Astrocyte of the cerebellum (primary cell): ENCODE measurements at regions not wholly inside any gene's neighbourhood (a gene's known extent, or its start where the extent isn't known, plus 50 kb on each side); places are given as distances from the start of the nearest gene placed in this dataset.

Experiments used
- DNase-seq: peaks from one replicate; pipeline ENCODE4 v3.0.0-alpha.2; 2011; ENCODE audit warnings: low read depth
- H3K4me3 ChIP-seq: 2 replicates; pipeline ENCODE4 v1.5.1; 2011; ENCODE audit warnings: mild to moderate bottlenecking, low read depth, low read length, moderate library complexity
- CTCF ChIP-seq: IDR thresholded peaks from 2 replicates; pipeline ENCODE4 v1.5.1; 2012; ENCODE audit warnings: low read length, low read depth, moderate library complexity, mild to moderate bottlenecking; ENCODE audit errors: missing control alignments
- in situ Hi-C: cut with HindIII; loops from 2 replicates; pipeline ENCODE4 v1.10.0; 2017; ENCODE audit warnings: low sequenced_read_pairs

GRCh38 chr13:61188057-61188456 is 227.6 kb downstream of the PCDH20 start:
- in situ Hi-C loops: no loop called here
- no peak for DNase-seq
- H3K4me3 ChIP-seq: no peak overlapping the region
- no peak for TF ChIP-seq CTCF

- no peak for DNase-seq
- no peak for TF ChIP-seq CTCF
- in situ Hi-C loops: no loop called here
- no peak overlapping the region for H3K4me3 ChIP-seq
Measured at GRCh38 chr13:61187471-61187870, 228.2 kb downstream of the PCDH20 start.

- in situ Hi-C loops: no loop called here
- TF ChIP-seq CTCF: no peak
- DNase-seq: no peak
- no peak overlapping the region for H3K4me3 ChIP-seq
Measured at GRCh38 chr13:61183670-61184069, 232.0 kb downstream of the PCDH20 start.

- in situ Hi-C loops: no loop called here
- H3K4me3 ChIP-seq: no peak overlapping the region
- DNase-seq: no peak
- TF ChIP-seq CTCF: no peak
Measured at GRCh38 chr13:61180234-61180633, 235.4 kb downstream of the PCDH20 start.

DNA sequence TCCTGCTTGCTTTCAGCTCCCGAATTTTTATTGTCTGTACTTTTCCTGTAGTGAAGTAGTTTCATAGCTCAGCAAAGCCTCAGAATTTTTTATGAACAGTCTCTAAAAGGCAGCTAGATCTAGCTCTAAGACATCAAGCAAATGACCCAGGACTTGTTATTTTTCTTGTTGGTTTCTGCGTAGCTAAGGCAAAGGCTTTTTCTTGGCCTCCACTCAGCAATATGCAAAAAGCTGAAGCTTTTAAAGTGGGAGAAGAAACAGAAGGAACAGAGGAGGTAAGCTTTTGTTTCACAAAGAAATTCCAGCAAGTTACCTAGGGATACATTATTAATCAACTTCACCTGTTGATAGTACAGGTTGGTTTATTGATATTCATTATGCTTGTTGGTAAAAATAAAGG is 235.9 kb downstream of the PCDH20 start:
- TF ChIP-seq CTCF: no peak
- DNase-seq: no peak
- H3K4me3 ChIP-seq: no peak overlapping the region
- in situ Hi-C loops: no loop called here

GRCh38 chr13:61170856-61171255 is 244.8 kb downstream of the PCDH20 start:
- no peak for TF ChIP-seq CTCF
- no peak overlapping the region for H3K4me3 ChIP-seq
- DNase-seq: no peak
- in situ Hi-C loops: no loop called here

DNA sequence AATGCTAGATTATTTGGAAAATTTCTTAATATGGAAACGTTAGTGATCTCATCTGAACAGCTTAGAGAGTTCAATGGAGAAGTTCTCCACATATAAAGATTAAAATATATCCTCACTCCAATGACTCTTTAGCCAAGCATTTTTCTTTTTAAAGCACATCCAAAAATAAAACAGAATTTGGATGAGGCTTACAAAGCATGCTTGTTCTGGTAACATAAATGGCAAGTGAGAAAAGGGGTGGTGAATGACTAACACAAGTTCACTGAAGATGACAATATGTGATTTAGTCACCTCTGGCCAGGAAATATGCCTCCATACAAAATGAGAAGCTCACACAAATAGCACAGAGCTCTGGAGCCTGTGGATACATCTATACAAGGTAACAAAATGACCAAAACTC is 253.0 kb downstream of the PCDH20 start:
- peak; percentile 3 for DNase-seq
- TF ChIP-seq CTCF: no peak
- in situ Hi-C loops: no loop called here
- H3K4me3 ChIP-seq: no peak overlapping the region
